ENCODE measurements at regions not wholly inside any gene's neighbourhood (a gene's known extent, or its start where the extent isn't known, plus 50 kb on each side); places are given as distances from the start of the nearest gene placed in this dataset.

- Histone ChIP-seq H3K36me3 (no peaks in the 10 kb centered on the region), H3K27me3 (no peaks in the 10 kb centered on the region), H3K4me1 (no peaks in the 10 kb centered on the region), H3K4me3 (no peak overlapping the region), H3K9me3 (no peaks in the 10 kb centered on the region), H3K27ac (no peak overlapping the region)
- TF ChIP-seq CTCF (IDR thresholded peaks at IDR 0.05) = no peak
- TF ChIP-seq POLR2A (IDR thresholded peaks at IDR 0.05) = no peak
- WGBS (ENCODE audit: insufficient coverage, low coverage, low lambda C conversion rate, missing lambda C conversion rate) = 61% methylated on average over 1 of the region's 3 CpGs
- intact Hi-C loops (cut with DNase I) = no loop called here
- ATAC-seq (no peak), DNase-seq (no peak)
These were observed 1566.9 kb upstream of the TMEM132C start for GRCh38 chr12:126700096-126700495.

- no peaks in the 10 kb centered on the region for H3K9me3 ChIP-seq
- no peaks in the 10 kb centered on the region for H3K36me3 ChIP-seq
- no peak overlapping the region for H3K4me3 ChIP-seq
- no peak for ATAC-seq
- intact Hi-C loops (cut with DNase I) = no loop called here
- H3K27me3 ChIP-seq = no peaks in the 10 kb centered on the region
- no peaks in the 10 kb centered on the region for H3K4me1 ChIP-seq
- DNase-seq = no peak
- WGBS (ENCODE audit: insufficient coverage, low coverage, low lambda C conversion rate, missing lambda C conversion rate) = 60% methylated on average over 3 of the region's 4 CpGs
- TF ChIP-seq CTCF (IDR thresholded peaks at IDR 0.05) = peak in 1 of 4 donors; percentile 4
- TF ChIP-seq POLR2A (IDR thresholded peaks at IDR 0.05) = no peak
- H3K27ac ChIP-seq = no peak overlapping the region
These were observed 1562.4 kb upstream of the TMEM132C start for GRCh38 chr12:126704609-126705008.

- WGBS (ENCODE audit: insufficient coverage, low coverage, low lambda C conversion rate, missing lambda C conversion rate) = 16% methylated on average over 4 of the region's 4 CpGs
- H3K27me3 ChIP-seq = no peaks in the 10 kb centered on the region
- no peak for ATAC-seq
- DNase-seq = no peak
- no peak overlapping the region for H3K4me3 ChIP-seq
- no peaks in the 10 kb centered on the region for H3K4me1 ChIP-seq
- H3K27ac ChIP-seq = no peak overlapping the region
- TF ChIP-seq CTCF (IDR thresholded peaks at IDR 0.05) (no peak), POLR2A (IDR thresholded peaks at IDR 0.05) (no peak)
- H3K36me3 ChIP-seq = no peaks in the 10 kb centered on the region
- intact Hi-C loops (cut with DNase I) = no loop called here
- H3K9me3 ChIP-seq = no peaks in the 10 kb centered on the region
These were observed 1560.7 kb upstream of the TMEM132C start for GRCh38 chr12:126706300-126706699.

- WGBS (ENCODE audit: insufficient coverage, low coverage, low lambda C conversion rate, missing lambda C conversion rate) = 26% methylated on average over 3 of the region's 3 CpGs
- no peaks in the 10 kb centered on the region for H3K27me3 ChIP-seq
- intact Hi-C loops (cut with DNase I) = no loop called here
- DNase-seq (no peak), ATAC-seq (no peak)
- no peaks in the 10 kb centered on the region for H3K4me1 ChIP-seq
- no peak overlapping the region for H3K27ac ChIP-seq
- no peak for TF ChIP-seq CTCF (IDR thresholded peaks at IDR 0.05)
- no peak for TF ChIP-seq POLR2A (IDR thresholded peaks at IDR 0.05)
- no peak overlapping the region for H3K4me3 ChIP-seq
- no peaks in the 10 kb centered on the region for H3K36me3 ChIP-seq
- no peaks in the 10 kb centered on the region for H3K9me3 ChIP-seq
These were observed 1558.5 kb upstream of the TMEM132C start for GRCh38 chr12:126708492-126708896.

GRCh38 chr12:126718365-126718764, 1548.6 kb upstream of the TMEM132C start:
- Histone ChIP-seq H3K9me3 (no peaks in the 10 kb centered on the region), H3K27me3 (no peaks in the 10 kb centered on the region), H3K4me1 (no peaks in the 10 kb centered on the region), H3K4me3 (no peak overlapping the region), H3K36me3 (no peaks in the 10 kb centered on the region), H3K27ac (no peak overlapping the region)
- no peak for TF ChIP-seq CTCF (IDR thresholded peaks at IDR 0.05)
- no peak for TF ChIP-seq POLR2A (IDR thresholded peaks at IDR 0.05)
- intact Hi-C loops (cut with DNase I) = no loop called here
- ATAC-seq (no peak), DNase-seq (no peak)
